CD4-positive, alpha-beta T cell (primary cell): ENCODE measurements at regions not wholly inside any gene's neighbourhood (a gene's known extent, or its start where the extent isn't known, plus 50 kb on each side); places are given as distances from the start of the nearest gene placed in this dataset.

Experiments used
- ATAC-seq: fragments of 200-7000 bp; cut with Tn5 transposase; one replicate; pipeline ENCODE4 v1.10.0; 2022; ENCODE audit warnings: mild to moderate bottlenecking; ENCODE audit not compliant: poor library complexity
- CTCF ChIA-PET: fragments of 350-600 bp; sonication (Branson Sonifier 250); formaldehyde crosslinking; loops from one replicate; lab custom pipeline; 2021; ENCODE audit warnings: antibody characterized with exemption, inconsistent platforms; lab: Charles Lee
- POLR2A ChIA-PET: fragments of 350-600 bp; sonication (Branson Sonifier 250); formaldehyde crosslinking; loops from one replicate; lab custom pipeline; 2021; ENCODE audit warnings: antibody characterized with exemption, inconsistent platforms; lab: Charles Lee
- DNase-seq, 14 experiments: peaks; one replicate each; pipeline ENCODE4 v3.0.0-alpha.2; 2013 to 2020; ENCODE audit warnings: mixed read lengths in 2 of 14
- H3K27ac ChIP-seq, 2 donors: one replicate each; pipeline versions ENCODE4 v1.5.1 to v1.7.0; 2013; ENCODE audit warnings: low read length in 2 of 2, low read depth in 1 of 2, mild to moderate bottlenecking in 1 of 2
- H3K27me3 ChIP-seq, 2 experiments: 1 replicate in 1 of 2; 2 replicates in 1 of 2; pipeline versions ENCODE4 v1.6.1 to v1.7.0; 2013; ENCODE audit warnings: low read length in 2 of 2, control low read depth in 1 of 2, mild to moderate bottlenecking in 1 of 2, moderate library complexity in 1 of 2; ENCODE audit not compliant: insufficient read depth in 2 of 2, control insufficient read depth in 1 of 2
- H3K36me3 ChIP-seq: one replicate; pipeline ENCODE4 v1.6.1; 2013; ENCODE audit warnings: low read length, control low read depth; ENCODE audit not compliant: insufficient read depth
- H3K4me1 ChIP-seq: one replicate; pipeline ENCODE4 v1.6.1; 2013; ENCODE audit warnings: low read length, control low read depth; ENCODE audit not compliant: insufficient read depth
- H3K4me3 ChIP-seq: one replicate; pipeline ENCODE4 v1.5.1; 2013; ENCODE audit warnings: mild to moderate bottlenecking, low read length, moderate library complexity
- H3K9me3 ChIP-seq, 2 experiments: 1 replicate in 1 of 2; 2 replicates in 1 of 2; pipeline versions ENCODE4 v1.6.1 to v1.7.0; 2013; ENCODE audit warnings: low read length in 2 of 2, mild to moderate bottlenecking in 2 of 2, control low read depth in 1 of 2, moderate library complexity in 1 of 2; ENCODE audit not compliant: control insufficient read depth in 1 of 2, insufficient read depth in 1 of 2
- H3K27ac Mint-ChIP-seq: one replicate; pipeline ENCODE4 v1.8.0; 2020; ENCODE audit warnings: mixed read lengths
- H3K27me3 Mint-ChIP-seq: one replicate; pipeline ENCODE4 v1.8.0; 2021; ENCODE audit warnings: mixed read lengths
- H3K36me3 Mint-ChIP-seq: one replicate; pipeline ENCODE4 v1.8.0; 2021; ENCODE audit warnings: low read depth, mixed read lengths
- H3K4me1 Mint-ChIP-seq: one replicate; pipeline ENCODE4 v1.8.0; 2021; ENCODE audit warnings: low read depth, mixed read lengths
- H3K4me3 Mint-ChIP-seq: one replicate; pipeline ENCODE4 v1.8.0; 2020; ENCODE audit warnings: mild to moderate bottlenecking, mixed read lengths
- H3K9me3 Mint-ChIP-seq: one replicate; pipeline ENCODE4 v1.8.0; 2020; ENCODE audit warnings: mixed read lengths
- CTCF ChIP-seq: fragments of 200-600 bp; IDR thresholded peaks from one replicate; pipeline ENCODE4 v1.8.0; 2022; ENCODE audit warnings: antibody characterized with exemption, mild to moderate bottlenecking
- intact Hi-C, 2 experiments: fragments of 100-400 bp; cut with DNase I in 1 of 2; cut with micrococcal nuclease in 1 of 2; formaldehyde crosslinking; loops; one replicate each; pipeline versions ENCODE4 v1.15.1 to v1.9.0; 2023 to 2025; cut with DNase I, micrococcal nuclease

- no peak overlapping the region for H3K4me3 ChIP-seq
- Mint-ChIP-seq H3K9me3 (peaks cover 8% of the 10 kb centered on the region), H3K27ac (no peak overlapping the region), H3K4me3 (no peak overlapping the region), H3K27me3 (no peaks in the 10 kb centered on the region), H3K4me1 (no peaks in the 10 kb centered on the region), H3K36me3 (no peaks in the 10 kb centered on the region)
- H3K27ac ChIP-seq = no peak overlapping the region
- CTCF ChIA-PET = no interaction called here
- ATAC-seq (no peak), DNase-seq (no peak)
- no peaks in the 10 kb centered on the region for H3K36me3 ChIP-seq
- intact Hi-C loops = no loop called here
- no peak for TF ChIP-seq CTCF
- no peaks in the 10 kb centered on the region for H3K27me3 ChIP-seq
- peaks cover 0 to 8% of the 10 kb centered on the region in 2 experiments for H3K9me3 ChIP-seq
- no peaks in the 10 kb centered on the region for H3K4me1 ChIP-seq
- POLR2A ChIA-PET = no interaction called here
Observed at GRCh38 chr4:167767281-167767680, 325.1 kb upstream of the ANXA10 start.

- POLR2A ChIA-PET = no interaction called here
- Mint-ChIP-seq H3K4me1 (no peaks in the 10 kb centered on the region), H3K36me3 (no peaks in the 10 kb centered on the region), H3K27ac (no peak overlapping the region), H3K4me3 (no peak overlapping the region), H3K27me3 (no peaks in the 10 kb centered on the region), H3K9me3 (peaks cover 8% of the 10 kb centered on the region)
- ATAC-seq (no peak), DNase-seq (no peak)
- Histone ChIP-seq H3K36me3 (no peaks in the 10 kb centered on the region), H3K27ac (no peak overlapping the region), H3K9me3 (peaks cover 0 to 3% of the 10 kb centered on the region in 2 experiments), H3K4me3 (no peak overlapping the region), H3K4me1 (no peaks in the 10 kb centered on the region), H3K27me3 (no peaks in the 10 kb centered on the region)
- TF ChIP-seq CTCF = no peak
- CTCF ChIA-PET = no interaction called here
- intact Hi-C loops = no loop called here
Observed at GRCh38 chr4:167774646-167775045, 317.7 kb upstream of the ANXA10 start.

DNA sequence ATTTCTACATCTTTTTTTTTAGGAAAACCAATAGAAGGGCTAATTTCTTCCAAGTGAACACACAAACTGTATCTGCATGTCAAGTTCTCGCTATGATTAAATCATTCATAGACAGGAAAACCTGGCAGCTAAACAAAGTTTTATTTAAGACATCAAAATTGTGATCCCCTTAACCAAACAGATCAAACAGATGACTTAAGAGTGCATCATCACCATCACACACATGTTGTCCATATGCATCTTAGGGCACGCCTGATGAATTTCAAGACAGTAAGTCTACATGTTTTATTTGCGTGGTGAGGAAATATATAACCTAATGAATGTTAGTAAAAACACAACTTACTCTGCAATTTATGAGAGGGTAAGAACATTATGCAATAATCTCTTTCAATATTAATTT lies 317.0 kb upstream of the ANXA10 start:
- H3K27me3 ChIP-seq = no peaks in the 10 kb centered on the region
- H3K36me3 ChIP-seq = no peaks in the 10 kb centered on the region
- H3K36me3 Mint-ChIP-seq = no peaks in the 10 kb centered on the region
- no peaks in the 10 kb centered on the region for H3K27me3 Mint-ChIP-seq
- H3K4me3 Mint-ChIP-seq = no peak overlapping the region
- H3K4me1 Mint-ChIP-seq = no peaks in the 10 kb centered on the region
- ChIA-PET CTCF (no interaction called here), POLR2A (no interaction called here)
- TF ChIP-seq CTCF = no peak
- no peaks in the 10 kb centered on the region for H3K9me3 ChIP-seq
- ATAC-seq = no peak
- no peaks in the 10 kb centered on the region for H3K4me1 ChIP-seq
- H3K27ac ChIP-seq = no peak overlapping the region
- DNase-seq = no peak
- intact Hi-C loops = no loop called here
- peaks cover 5% of the 10 kb centered on the region for H3K9me3 Mint-ChIP-seq
- no peak overlapping the region for H3K27ac Mint-ChIP-seq
- H3K4me3 ChIP-seq = no peak overlapping the region
